Breast epithelium (tissue), 3 donors: ENCODE measurements at regions not wholly inside any gene's neighbourhood (a gene's known extent, or its start where the extent isn't known, plus 50 kb on each side); places are given as distances from the start of the nearest gene placed in this dataset.

Experiments used
- POLR2AphosphoS5 ChIP-seq, 3 donors: sonication (generic); formaldehyde crosslinking; IDR thresholded peaks; one replicate each; pipeline ENCODE4 v1.6.1; 2017; ENCODE audit warnings: antibody characterized with exemption in 3 of 3
- TF ChIP-seq, protein P1 (sequence below), 3 donors: fragments of 450-650 bp; IDR thresholded peaks; one replicate each; pipeline ENCODE4 v1.5.1; 2016 to 2017; ENCODE audit warnings: antibody characterized with exemption in 3 of 3, mild to moderate bottlenecking in 3 of 3, moderate library complexity in 3 of 3

DNA sequence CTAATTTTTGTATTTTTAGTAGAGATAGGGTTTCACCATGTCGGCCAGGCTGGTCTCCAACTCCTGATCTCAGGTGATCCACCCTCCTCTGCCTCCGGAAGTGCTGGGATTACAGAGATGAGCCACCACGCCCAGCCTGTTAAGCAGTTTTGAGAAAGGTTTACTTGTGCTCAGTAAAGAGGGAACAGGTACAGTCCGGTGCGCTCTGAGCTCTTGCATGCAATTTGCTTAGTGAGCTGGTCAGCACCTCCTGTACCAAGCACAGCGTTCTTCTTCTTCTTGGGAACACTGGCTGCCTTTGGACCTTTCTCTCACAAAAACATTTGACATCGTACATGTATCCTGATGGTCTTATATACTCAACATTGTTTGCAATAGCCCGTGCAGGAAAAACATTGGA, 118.3 kb downstream of the AKR1D1 start:
- TF ChIP-seq POLR2AphosphoS5 (IDR thresholded peaks at IDR 0.05) = no peak
- TF ChIP-seq, protein P1, sequence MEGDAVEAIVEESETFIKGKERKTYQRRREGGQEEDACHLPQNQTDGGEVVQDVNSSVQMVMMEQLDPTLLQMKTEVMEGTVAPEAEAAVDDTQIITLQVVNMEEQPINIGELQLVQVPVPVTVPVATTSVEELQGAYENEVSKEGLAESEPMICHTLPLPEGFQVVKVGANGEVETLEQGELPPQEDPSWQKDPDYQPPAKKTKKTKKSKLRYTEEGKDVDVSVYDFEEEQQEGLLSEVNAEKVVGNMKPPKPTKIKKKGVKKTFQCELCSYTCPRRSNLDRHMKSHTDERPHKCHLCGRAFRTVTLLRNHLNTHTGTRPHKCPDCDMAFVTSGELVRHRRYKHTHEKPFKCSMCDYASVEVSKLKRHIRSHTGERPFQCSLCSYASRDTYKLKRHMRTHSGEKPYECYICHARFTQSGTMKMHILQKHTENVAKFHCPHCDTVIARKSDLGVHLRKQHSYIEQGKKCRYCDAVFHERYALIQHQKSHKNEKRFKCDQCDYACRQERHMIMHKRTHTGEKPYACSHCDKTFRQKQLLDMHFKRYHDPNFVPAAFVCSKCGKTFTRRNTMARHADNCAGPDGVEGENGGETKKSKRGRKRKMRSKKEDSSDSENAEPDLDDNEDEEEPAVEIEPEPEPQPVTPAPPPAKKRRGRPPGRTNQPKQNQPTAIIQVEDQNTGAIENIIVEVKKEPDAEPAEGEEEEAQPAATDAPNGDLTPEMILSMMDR (IDR thresholded peaks at IDR 0.05) = no peak
